TTC549 (cell line): ENCODE measurements at regions not wholly inside any gene's neighbourhood (a gene's known extent, or its start where the extent isn't known, plus 50 kb on each side); places are given as distances from the start of the nearest gene placed in this dataset.
"Not testable (repeated sequence)": the region's sequence is repeated elsewhere in the genome, so short reads cannot be mapped to it uniquely, and the experiment has no call there.

Experiments
- FAIRE-seq: peaks from 2 replicates; lab custom pipeline; 2012; peaks lifted over from hg19 to GRCh38; lab: Jason Lieb, UNC

- no peak for FAIRE-seq
Measured at GRCh38 chr4:189519186-189519585, 421.5 kb upstream of the FRG1 start.

DNA sequence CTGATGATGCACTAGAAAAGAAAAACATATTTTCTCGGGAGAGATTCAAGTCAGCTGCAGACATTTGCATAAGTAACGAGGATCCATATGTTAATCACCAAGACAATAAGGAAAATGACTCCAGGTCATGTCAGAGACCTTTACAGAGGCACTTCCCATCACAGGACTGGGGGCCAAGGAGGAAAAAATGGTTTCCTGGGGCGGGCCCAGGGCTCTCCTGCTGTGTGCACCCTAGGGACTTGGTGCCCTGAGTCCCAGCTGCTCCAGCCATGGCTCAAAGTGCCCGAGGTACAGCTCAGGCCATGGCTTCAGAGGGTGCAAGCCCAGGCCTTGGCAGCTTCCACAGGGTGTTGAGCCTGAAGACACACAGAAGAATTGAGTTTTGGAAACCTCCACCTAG lies 415.4 kb upstream of the FRG1 start:
- no peak for FAIRE-seq

DNA sequence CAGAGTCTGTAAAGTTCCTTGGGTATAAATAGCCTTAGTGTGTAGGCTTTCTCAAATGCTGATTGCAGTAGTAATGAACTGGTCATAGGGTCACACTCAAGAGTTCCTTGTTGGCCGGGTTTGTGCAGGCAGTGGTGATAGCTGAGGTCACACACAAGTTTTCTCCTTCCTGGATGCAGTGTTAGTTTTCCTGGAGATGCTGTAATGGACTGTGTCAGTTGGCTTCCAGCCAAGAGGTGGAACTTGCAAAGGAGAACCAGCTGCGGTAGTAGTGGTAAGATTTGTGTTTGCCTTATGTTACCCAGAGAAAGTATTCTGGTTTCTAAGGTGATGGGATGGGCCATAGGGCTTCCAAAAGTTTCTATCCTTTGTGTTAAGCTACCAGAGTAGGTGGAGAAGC lies 409.8 kb upstream of the FRG1 start:
- FAIRE-seq, result no peak

GRCh38 chr4:189533603-189534002 lies 407.1 kb upstream of the FRG1 start:
- no peak for FAIRE-seq

DNA sequence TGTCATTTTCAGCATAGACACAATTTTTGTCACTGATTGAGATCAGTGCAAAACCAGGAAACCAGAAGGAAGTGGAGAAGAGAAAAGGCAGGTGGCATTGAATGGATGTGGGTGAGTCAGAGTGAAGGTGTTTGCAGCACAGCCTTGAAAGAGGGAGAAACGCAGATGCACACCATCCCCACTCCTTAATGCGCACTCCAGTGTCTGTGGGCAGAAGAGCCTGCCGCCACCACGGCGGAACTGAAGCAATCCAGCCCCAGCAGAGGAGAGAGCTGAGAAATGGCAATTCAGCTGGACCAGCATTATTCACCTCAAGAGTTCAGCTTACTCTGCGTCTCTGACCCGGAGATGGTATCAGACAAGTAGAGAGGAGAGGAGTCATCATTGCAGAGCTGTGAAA lies 393.1 kb upstream of the FRG1 start:
- FAIRE-seq, result no peak

DNA sequence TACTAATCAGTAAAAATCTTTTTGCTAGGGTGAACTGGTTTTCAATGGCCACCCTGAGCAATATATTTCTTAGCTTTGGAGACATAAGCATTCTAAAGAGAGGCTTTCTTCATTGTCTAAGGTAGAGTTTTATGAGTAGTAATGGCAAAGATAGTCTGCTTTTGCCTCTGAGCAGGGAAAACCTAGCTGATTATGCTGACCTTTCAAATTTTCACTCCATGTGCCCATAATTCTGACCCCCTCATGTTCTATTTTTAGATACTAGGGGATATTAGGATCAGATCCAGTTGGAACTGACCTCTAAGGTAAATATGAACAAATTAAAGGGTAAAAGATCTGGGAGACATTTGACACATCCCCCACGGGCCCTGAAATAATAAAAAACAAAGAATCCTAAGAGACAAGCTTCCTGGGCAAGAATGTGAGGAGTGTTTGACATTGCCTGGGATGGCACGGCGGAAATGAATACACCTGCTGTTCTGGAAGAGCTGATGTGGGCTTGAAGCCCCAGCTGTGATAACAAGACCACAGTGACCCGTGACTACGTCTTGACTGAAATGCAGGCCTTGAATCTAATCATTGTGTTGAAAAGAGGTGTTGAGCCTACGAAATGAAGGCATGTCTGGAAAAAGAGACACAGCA lies 392.1 kb upstream of the FRG1 start:
- FAIRE-seq, result no peak

- FAIRE-seq, result not testable (repeated sequence)
Measured at GRCh38 chr4:189551931-189552670, 388.6 kb upstream of the FRG1 start.

GRCh38 chr4:189560605-189561004 lies 380.1 kb upstream of the FRG1 start:
- FAIRE-seq, result not testable (repeated sequence)

DNA sequence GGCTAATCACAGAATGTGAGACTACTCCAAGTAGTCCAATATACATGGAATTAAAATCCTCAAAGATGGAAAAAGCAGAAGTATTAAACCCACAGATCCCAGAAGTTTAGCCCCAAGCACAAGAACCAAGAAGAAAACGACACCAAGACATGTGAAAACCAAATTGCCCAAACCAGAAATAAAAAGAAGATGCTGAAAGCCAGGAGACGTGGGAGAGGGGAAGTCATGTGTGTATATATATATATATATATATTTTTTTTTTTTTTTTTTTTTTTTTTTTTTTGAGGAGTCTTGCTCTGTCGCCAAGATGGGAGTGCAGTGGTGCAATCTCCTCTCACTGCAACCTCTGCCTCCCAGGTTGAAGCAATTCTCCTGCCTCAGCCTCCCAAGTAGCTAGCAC lies 376.9 kb upstream of the FRG1 start:
- FAIRE-seq, result not testable (repeated sequence)

DNA sequence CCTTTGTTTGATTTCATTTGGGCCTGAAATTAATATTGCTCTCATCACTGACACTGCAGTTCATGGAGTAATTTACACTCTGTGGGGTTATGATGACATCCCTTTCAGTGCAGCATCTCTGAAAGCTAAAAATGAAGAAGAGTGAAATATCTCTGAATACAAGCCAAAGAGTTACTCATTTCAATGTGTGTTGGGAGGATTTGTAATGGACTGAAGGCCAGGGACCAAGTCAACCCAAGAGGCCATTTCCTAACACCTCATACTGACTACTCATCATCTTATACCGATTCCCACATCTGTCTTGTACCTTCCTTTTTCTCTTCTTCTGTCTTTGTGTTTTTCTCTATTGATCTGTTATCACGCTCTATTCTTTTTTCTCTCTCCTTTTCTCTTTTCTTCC lies 374.4 kb upstream of the FRG1 start:
- FAIRE-seq, result not testable (repeated sequence)

DNA sequence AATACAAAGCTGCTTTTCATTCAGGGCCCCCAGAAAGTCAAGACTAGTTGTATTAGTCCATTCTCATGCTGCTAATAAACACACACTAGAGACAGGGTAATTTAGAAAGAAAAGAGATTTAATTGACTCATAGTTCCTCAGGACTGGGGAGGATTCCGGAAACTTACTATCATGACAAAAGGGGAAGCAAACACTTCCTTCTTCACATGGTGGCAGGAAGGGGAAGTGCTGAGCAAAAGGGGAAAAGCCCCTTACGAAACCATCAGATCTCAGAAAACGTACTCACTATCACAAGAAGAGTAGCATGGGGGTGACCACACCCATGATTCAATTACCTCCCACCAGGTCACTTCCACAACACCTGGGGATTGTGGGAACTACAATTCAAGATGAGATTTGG lies 373.8 kb upstream of the FRG1 start:
- FAIRE-seq, result not testable (repeated sequence)

DNA sequence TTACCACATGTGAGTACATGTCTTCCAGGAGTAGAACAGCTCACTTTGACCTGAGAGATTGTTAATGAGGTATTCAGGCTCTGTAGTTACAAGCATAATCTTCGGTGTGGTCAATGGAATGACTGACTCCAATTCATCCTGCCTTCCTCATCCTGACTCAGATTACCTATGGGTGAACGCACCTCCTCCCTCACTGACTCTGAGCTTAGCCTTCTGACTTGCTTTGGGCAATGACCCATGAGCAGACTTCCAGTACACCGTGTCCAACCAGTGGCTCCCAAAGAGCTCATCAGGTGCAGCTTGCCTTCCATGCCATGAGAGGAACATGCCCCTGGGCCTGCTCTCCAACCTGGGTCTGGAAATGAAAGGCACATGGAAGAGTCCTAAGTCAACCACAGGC lies 361.0 kb upstream of the FRG1 start:
- not testable (repeated sequence) for FAIRE-seq

GRCh38 chr4:189586908-189587632 lies 353.6 kb upstream of the FRG1 start:
- not testable (repeated sequence) for FAIRE-seq

GRCh38 chr4:189589201-189589600 lies 351.5 kb upstream of the FRG1 start:
- FAIRE-seq, result not testable (repeated sequence)

DNA sequence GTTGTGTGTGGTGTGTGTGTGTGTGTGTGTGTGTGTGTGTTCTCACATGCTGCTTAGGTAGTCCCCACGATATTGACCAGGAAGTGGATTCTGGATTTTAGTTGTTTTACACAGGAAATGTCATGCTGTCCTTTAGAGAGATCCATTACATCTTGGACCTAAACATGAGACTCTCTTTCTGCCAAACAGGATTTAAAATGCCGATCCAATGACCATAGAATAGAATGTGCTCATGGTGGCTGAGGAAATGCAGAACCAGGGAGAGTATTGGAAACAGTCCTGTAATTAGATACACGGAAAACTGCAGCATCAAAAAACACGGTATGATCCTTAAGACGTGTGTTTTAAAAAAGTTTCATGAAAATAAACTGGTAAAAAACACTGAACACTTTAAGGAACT lies 347.8 kb upstream of the FRG1 start:
- no peak for FAIRE-seq

- no peak for FAIRE-seq
Measured at GRCh38 chr4:189597341-189597740, 343.3 kb upstream of the FRG1 start.

DNA sequence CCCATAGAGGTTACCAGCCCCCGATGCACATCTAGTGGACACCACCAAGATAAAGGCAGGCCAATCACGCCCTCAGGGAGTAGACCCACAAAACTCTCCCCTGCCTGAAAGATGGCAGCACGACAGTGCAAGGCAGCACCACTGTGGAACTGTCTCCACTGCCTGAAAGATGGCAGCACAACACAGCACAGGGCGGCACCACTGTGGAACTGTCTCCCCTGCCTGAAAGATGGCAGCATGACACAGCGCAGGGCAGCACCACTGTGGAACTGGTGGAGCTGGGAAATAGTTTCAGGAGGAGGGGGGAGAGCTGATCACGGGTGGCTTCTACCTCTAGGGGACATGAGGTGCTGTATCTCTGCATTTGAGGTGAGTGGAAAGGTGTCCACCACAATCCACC lies 340.4 kb upstream of the FRG1 start:
- FAIRE-seq, result no peak

GRCh38 chr4:189600718-189601435 lies 339.8 kb upstream of the FRG1 start:
- FAIRE-seq, result no peak

DNA sequence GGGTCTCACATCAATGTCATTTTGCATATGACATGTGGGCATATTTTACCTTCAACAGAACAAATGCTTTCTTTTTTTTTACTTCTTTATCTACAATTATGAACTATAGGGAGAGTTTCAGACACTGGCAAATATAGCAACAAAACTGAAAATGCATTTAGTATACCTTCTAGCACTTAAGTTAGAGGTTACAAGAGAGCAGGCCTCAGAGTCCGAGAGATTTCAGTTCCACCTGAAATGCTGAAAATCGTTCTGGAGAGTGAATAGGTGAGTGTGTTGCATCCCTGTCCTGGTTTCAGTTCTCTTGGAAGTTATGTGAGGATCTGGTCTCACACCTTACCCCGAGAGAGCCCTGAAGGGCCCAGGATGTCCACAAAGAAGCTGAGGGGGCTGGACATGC lies 337.8 kb upstream of the FRG1 start:
- not testable (repeated sequence) for FAIRE-seq

DNA sequence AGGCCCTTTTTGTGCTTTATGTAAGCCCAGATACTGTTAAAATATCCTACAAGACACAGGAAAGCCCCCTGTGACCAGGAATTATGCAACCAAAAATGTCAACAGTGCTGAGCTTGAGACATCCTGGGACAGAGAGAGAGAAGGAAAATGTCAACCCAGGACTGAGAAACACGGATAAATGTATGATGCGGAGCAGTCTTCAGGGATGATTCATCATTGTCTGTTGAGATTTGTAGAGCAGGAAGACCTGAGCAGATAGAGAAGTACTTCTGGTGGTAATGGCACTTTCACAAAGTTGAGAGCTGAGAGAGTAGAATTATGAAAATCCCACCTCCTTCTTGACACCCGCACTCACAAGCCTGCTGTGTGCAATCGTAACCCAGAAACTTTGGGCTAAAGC lies 330.1 kb upstream of the FRG1 start:
- FAIRE-seq, result not testable (repeated sequence)

GRCh38 chr4:189613207-189613606 lies 327.5 kb upstream of the FRG1 start:
- no peak for FAIRE-seq

DNA sequence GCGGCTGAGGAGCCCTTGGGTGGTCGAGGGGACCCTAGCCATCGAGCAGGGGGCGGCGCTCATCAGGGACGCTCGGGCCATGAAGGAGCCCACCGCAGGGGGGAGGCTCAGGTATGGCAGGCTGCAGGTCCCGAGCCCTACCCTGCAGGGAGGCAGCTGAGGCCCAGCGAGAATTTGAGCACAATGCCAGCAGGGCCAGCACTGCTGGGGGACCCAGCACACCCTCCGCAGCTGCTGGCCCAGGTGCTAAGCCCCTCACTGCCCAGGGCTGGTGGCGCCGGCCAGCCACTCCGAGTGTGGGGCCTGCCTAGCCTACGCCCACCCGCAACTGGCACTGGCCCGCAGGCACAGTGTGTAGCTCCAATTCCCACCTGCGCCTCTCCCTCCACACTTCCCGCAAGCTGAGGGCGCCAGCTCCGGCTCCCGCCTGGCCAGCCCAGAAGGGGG lies 325.4 kb upstream of the FRG1 start:
- no peak for FAIRE-seq

DNA sequence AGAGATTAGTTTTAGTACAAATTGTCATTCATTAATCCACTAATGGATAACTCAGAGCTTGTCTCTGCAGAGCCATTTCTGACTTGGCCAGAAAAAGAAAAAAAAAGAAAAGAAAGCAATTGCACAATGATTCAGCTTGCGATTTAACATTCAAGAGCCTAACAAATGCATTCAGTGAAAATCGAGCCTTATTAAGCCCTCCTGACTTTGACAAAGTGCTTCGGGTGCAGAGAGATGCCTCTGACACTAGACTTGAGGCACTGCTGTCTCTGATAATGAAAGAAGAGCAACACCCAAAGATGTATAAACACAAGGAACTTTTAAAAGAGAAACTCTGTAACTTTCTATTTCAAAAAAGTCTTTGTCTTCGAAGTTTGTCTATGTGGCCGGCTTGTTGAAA lies 322.9 kb upstream of the FRG1 start:
- FAIRE-seq, result not testable (repeated sequence)
